IMR-90 (cell line): ENCODE measurements at regions not wholly inside any gene's neighbourhood (a gene's known extent, or its start where the extent isn't known, plus 50 kb on each side); places are given as distances from the start of the nearest gene placed in this dataset.

Source experiments
- ATAC-seq: fragments of 200-7000 bp; cut with Tn5 transposase; 2 replicates; pipeline ENCODE4 v1.9.1; 2020; ENCODE audit warnings: low read depth, mild to moderate bottlenecking, moderate library complexity
- BruUV-seq: library from RNA; stranded (reverse); fragments of 400-500 nt; replicated peaks from 2 replicates; lab custom pipeline; 2021; lab: Mats Ljungman, UMichigan
- CTCF ChIA-PET: fragments of 300-600 bp; formaldehyde crosslinking; extraction: SDS; loops from one replicate; lab custom pipeline; 2021; ENCODE audit warnings: antibody characterized with exemption; lab: Yijun Ruan, JAX
- POLR2A ChIA-PET: fragments of 300-600 bp; sonication (Branson Sonifier 250); formaldehyde crosslinking; loops from one replicate; lab custom pipeline; 2022; ENCODE audit warnings: antibody characterized with exemption; ENCODE audit not compliant: unreplicated experiment; lab: Charles Lee
- DNase-seq: peaks from one replicate; pipeline ENCODE4 v3.0.0; 2013
- H2AFZ ChIP-seq: replicated peaks from 2 replicates; pipeline ENCODE3; 2013; ENCODE audit warnings: low read length, mild to moderate bottlenecking; ENCODE audit not compliant: poor library complexity
- H2AK5ac ChIP-seq: 2 replicates; pipeline ENCODE4 v1.6.1; 2013; ENCODE audit warnings: low read depth, low read length, inconsistent platforms
- H2AK9ac ChIP-seq: replicated peaks from 2 replicates; pipeline ENCODE3; 2013; ENCODE audit warnings: mild to moderate bottlenecking, low read depth, low read length, moderate library complexity; ENCODE audit not compliant: poor library complexity
- H2BK120ac ChIP-seq: 2 replicates; pipeline ENCODE4 v1.6.1; 2013; ENCODE audit warnings: low read depth, low read length, inconsistent platforms
- H2BK15ac ChIP-seq: 3 replicates; pipeline ENCODE4 v1.6.1; 2013; ENCODE audit warnings: low read depth, low read length, inconsistent platforms
- H2BK20ac ChIP-seq: 2 replicates; pipeline ENCODE4 v1.6.1; 2013; ENCODE audit warnings: low read depth, mild to moderate bottlenecking, inconsistent platforms, low read length, moderate library complexity
- H2BK5ac ChIP-seq: 2 replicates; pipeline ENCODE4 v1.6.1; 2013; ENCODE audit warnings: mild to moderate bottlenecking, low read depth, low read length, inconsistent platforms; ENCODE audit not compliant: poor library complexity, severe bottlenecking
- H3K14ac ChIP-seq: replicated peaks from 2 replicates; pipeline ENCODE4 v1.6.1; 2013; ENCODE audit warnings: low read depth, low read length, inconsistent platforms
- H3K18ac ChIP-seq: 2 replicates; pipeline ENCODE4 v1.6.1; 2013; ENCODE audit warnings: low read depth, low read length, control low read depth
- H3K23ac ChIP-seq: 2 replicates; pipeline ENCODE4 v1.6.1; 2013; ENCODE audit warnings: low read depth, low read length, inconsistent platforms
- H3K27ac ChIP-seq: 2 replicates; pipeline ENCODE4 v1.5.1; 2013; ENCODE audit warnings: mild to moderate bottlenecking, control low read depth, low read length; ENCODE audit not compliant: insufficient read depth
- H3K27me3 ChIP-seq: 2 replicates; pipeline ENCODE4 v1.6.1; 2013; ENCODE audit warnings: low read length; ENCODE audit not compliant: control insufficient read depth, insufficient read depth
- H3K36me3 ChIP-seq: 2 replicates; pipeline ENCODE4 v1.6.1; 2013; ENCODE audit warnings: low read length, mixed read lengths; ENCODE audit not compliant: control insufficient read depth, insufficient read depth
- H3K4ac ChIP-seq: 2 replicates; pipeline ENCODE4 v1.6.1; 2013; ENCODE audit warnings: low read depth, low read length, inconsistent platforms
- H3K4me1 ChIP-seq: 2 replicates; pipeline ENCODE4 v1.6.1; 2013; ENCODE audit warnings: low read length, mixed read lengths; ENCODE audit not compliant: control insufficient read depth, insufficient read depth
- H3K4me2 ChIP-seq: 2 replicates; pipeline ENCODE4 v1.6.1; 2013; ENCODE audit warnings: low read depth, mild to moderate bottlenecking, control low read depth, low read length, moderate library complexity
- H3K4me3 ChIP-seq: 2 replicates; pipeline ENCODE4 v1.5.1; 2013; ENCODE audit warnings: low read depth, mild to moderate bottlenecking, control low read depth, low read length, moderate library complexity; ENCODE audit not compliant: insufficient read depth
- H3K56ac ChIP-seq: 2 replicates; pipeline ENCODE4 v1.6.1; 2013; ENCODE audit warnings: low read length, inconsistent platforms; ENCODE audit not compliant: insufficient read depth; ENCODE audit errors: extremely low read depth
- H3K79me1 ChIP-seq, 2 experiments: 2 replicates each; pipeline ENCODE4 v1.6.1; 2013; ENCODE audit warnings: low read length in 2 of 2, inconsistent platforms in 1 of 2, low read depth in 1 of 2
- H3K9ac ChIP-seq: 2 replicates; pipeline ENCODE4 v1.6.1; 2013; ENCODE audit warnings: low read depth, low read length, control low read depth
- H3K9me1 ChIP-seq: 2 replicates; pipeline ENCODE4 v1.6.1; 2013; ENCODE audit warnings: low read length, inconsistent platforms; ENCODE audit not compliant: insufficient read depth
- H3K9me3 ChIP-seq: 2 replicates; pipeline ENCODE4 v1.6.1; 2013; ENCODE audit warnings: low read length; ENCODE audit not compliant: control insufficient read depth, insufficient read depth
- H4K20me1 ChIP-seq: 2 replicates; pipeline ENCODE4 v1.6.1; 2013; ENCODE audit warnings: low read length, inconsistent platforms; ENCODE audit not compliant: insufficient read depth
- H4K5ac ChIP-seq: 2 replicates; pipeline ENCODE4 v1.6.1; 2013; ENCODE audit warnings: mild to moderate bottlenecking, low read depth, low read length, control low read depth
- H4K8ac ChIP-seq, 2 experiments: 2 replicates each; pipeline ENCODE4 v1.6.1; 2013; ENCODE audit warnings: low read depth in 2 of 2, low read length in 2 of 2, control low read depth in 1 of 2, inconsistent platforms in 1 of 2
- H4K91ac ChIP-seq: 2 replicates; pipeline ENCODE4 v1.6.1; 2013; ENCODE audit warnings: low read depth, low read length, inconsistent platforms; ENCODE audit not compliant: insufficient read depth
- BHLHE40 ChIP-seq: fragments of 150-350 bp; IDR thresholded peaks from 2 replicates; pipeline ENCODE4 v1.6.1; 2016; ENCODE audit warnings: mild to moderate bottlenecking, low read depth, low read length
- FOS ChIP-seq: fragments of 150-350 bp; IDR thresholded peaks from 2 replicates; pipeline ENCODE4 v1.6.1; 2016; ENCODE audit warnings: low read depth, low read length
- MAFK ChIP-seq: IDR thresholded peaks from 2 replicates; pipeline ENCODE4 v1.6.1; 2012; ENCODE audit warnings: low read depth, low read length, improper control_type of control experiment
- NFE2L2 ChIP-seq: fragments of 150-350 bp; IDR thresholded peaks from 2 replicates; pipeline ENCODE4 v1.6.1; 2016; ENCODE audit warnings: low read depth, mild to moderate bottlenecking, low read length
- RFX5 ChIP-seq: IDR thresholded peaks from 2 replicates; pipeline ENCODE4 v1.8.0; 2012; ENCODE audit warnings: low read depth, mild to moderate bottlenecking, low read length, moderate library complexity
- SMC3 ChIP-seq: fragments of 150-350 bp; IDR thresholded peaks from 2 replicates; pipeline ENCODE4 v1.6.1; 2016; ENCODE audit warnings: low read depth, mild to moderate bottlenecking, antibody characterized with exemption, low read length, moderate library complexity
- WGBS, 2 experiments: methylation state at CpG; one replicate each; pipeline versions ENCODE4 v1.1.5 to v1.1.7; 2013; ENCODE audit warnings: missing lambda C conversion rate in 2 of 2; ENCODE audit not compliant: insufficient read length in 1 of 2; ENCODE audit errors: extremely low coverage in 2 of 2; 5-methylcytosine and 5-hydroxymethylcytosine counted together
- dilution Hi-C: fragments of 300-500 bp; cut with HindIII; formaldehyde crosslinking; loops from one replicate; pipeline ENCODE4 v1.14.3; 2018; ENCODE audit warnings: low sequenced_read_pairs; ENCODE audit not compliant: unreplicated experiment
- in situ Hi-C: fragments of 300-500 bp; cut with MboI; formaldehyde crosslinking; loops from 3 replicates; pipeline ENCODE4 v1.14.3; 2019; ENCODE audit warnings: low sequenced_read_pairs, inconsistent platforms, mixed read lengths
- intact Hi-C: fragments of 100-400 bp; cut with micrococcal nuclease; formaldehyde crosslinking; loops from 2 replicates; pipeline ENCODE4 v1.10.0; 2022
- TF ChIP-seq, protein P1 (sequence below): fragments of 150-350 bp; IDR thresholded peaks from 2 replicates; pipeline ENCODE4 v1.6.1; 2016; ENCODE audit warnings: low read depth, mild to moderate bottlenecking, low read length, moderate library complexity, borderline replicate concordance
- TF ChIP-seq, protein P2 (sequence below): conservative IDR thresholded peaks from 2 replicates; pipeline ENCODE4 v1.5.1; 2012; ENCODE audit warnings: mild to moderate bottlenecking, low read depth, low read length, improper control_type of control experiment

GRCh38 chr6:14995208-14995607 lies 250.7 kb upstream of the JARID2 start:
- TF ChIP-seq, protein P1, sequence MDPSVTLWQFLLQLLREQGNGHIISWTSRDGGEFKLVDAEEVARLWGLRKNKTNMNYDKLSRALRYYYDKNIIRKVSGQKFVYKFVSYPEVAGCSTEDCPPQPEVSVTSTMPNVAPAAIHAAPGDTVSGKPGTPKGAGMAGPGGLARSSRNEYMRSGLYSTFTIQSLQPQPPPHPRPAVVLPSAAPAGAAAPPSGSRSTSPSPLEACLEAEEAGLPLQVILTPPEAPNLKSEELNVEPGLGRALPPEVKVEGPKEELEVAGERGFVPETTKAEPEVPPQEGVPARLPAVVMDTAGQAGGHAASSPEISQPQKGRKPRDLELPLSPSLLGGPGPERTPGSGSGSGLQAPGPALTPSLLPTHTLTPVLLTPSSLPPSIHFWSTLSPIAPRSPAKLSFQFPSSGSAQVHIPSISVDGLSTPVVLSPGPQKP: no peak
- TF ChIP-seq MAFK: no peak
- TF ChIP-seq SMC3: no peak
- TF ChIP-seq, protein P2, sequence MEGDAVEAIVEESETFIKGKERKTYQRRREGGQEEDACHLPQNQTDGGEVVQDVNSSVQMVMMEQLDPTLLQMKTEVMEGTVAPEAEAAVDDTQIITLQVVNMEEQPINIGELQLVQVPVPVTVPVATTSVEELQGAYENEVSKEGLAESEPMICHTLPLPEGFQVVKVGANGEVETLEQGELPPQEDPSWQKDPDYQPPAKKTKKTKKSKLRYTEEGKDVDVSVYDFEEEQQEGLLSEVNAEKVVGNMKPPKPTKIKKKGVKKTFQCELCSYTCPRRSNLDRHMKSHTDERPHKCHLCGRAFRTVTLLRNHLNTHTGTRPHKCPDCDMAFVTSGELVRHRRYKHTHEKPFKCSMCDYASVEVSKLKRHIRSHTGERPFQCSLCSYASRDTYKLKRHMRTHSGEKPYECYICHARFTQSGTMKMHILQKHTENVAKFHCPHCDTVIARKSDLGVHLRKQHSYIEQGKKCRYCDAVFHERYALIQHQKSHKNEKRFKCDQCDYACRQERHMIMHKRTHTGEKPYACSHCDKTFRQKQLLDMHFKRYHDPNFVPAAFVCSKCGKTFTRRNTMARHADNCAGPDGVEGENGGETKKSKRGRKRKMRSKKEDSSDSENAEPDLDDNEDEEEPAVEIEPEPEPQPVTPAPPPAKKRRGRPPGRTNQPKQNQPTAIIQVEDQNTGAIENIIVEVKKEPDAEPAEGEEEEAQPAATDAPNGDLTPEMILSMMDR: no peak
- no peak for TF ChIP-seq RFX5
- no peak for TF ChIP-seq NFE2L2
- no peak for TF ChIP-seq BHLHE40
- no peak for TF ChIP-seq FOS
- H2AK9ac ChIP-seq: no peak overlapping the region
- CTCF ChIA-PET: no interaction called here
- no peak overlapping the region for H3K4me3 ChIP-seq
- no peak overlapping the region for H3K4ac ChIP-seq
- no TSS peak for BruUV-seq
- no peaks in the 10 kb centered on the region for H3K36me3 ChIP-seq
- no peak overlapping the region for H2BK15ac ChIP-seq
- peaks cover 4% of the 10 kb centered on the region for H3K27me3 ChIP-seq
- intact Hi-C loops (no loop called here), dilution Hi-C loops (no loop called here), in situ Hi-C loops (no loop called here)
- WGBS, 2 experiments: 42% methylated on average over 3 of the region's 5 CpGs; no CpG with 5 or more reads in 1 of the 2 experiments
- no peak overlapping the region for H3K27ac ChIP-seq
- H3K4me1 ChIP-seq: no peaks in the 10 kb centered on the region
- no peak overlapping the region for H4K91ac ChIP-seq
- H3K4me2 ChIP-seq: no peak overlapping the region
- H3K9me3 ChIP-seq: no peaks in the 10 kb centered on the region
- POLR2A ChIA-PET: interaction anchor here (0.5 kb wide), 1 partner anchor 334 kb away, joined by 4 read pairs; no protein-coding TSS in a partner anchor
- H2BK20ac ChIP-seq: no peak overlapping the region
- no peaks in the 10 kb centered on the region for H3K79me1 ChIP-seq
- H3K9me1 ChIP-seq: no peaks in the 10 kb centered on the region
- no peak overlapping the region for H3K9ac ChIP-seq
- H3K23ac ChIP-seq: no peak overlapping the region
- no peak overlapping the region for H4K8ac ChIP-seq
- H3K18ac ChIP-seq: no peak overlapping the region
- DNase-seq: no peak
- no peaks in the 10 kb centered on the region for H4K20me1 ChIP-seq
- H2AK5ac ChIP-seq: no peak overlapping the region
- ATAC-seq: no peak
- H3K56ac ChIP-seq: no peak overlapping the region
- H2AFZ ChIP-seq: no peak overlapping the region
- no peak overlapping the region for H2BK5ac ChIP-seq
- no peak overlapping the region for H3K14ac ChIP-seq
- no peak overlapping the region for H4K5ac ChIP-seq
- H2BK120ac ChIP-seq: no peak overlapping the region
